HK-2 (cell line): ENCODE measurements at regions not wholly inside any gene's neighbourhood (a gene's known extent, or its start where the extent isn't known, plus 50 kb on each side); places are given as distances from the start of the nearest gene placed in this dataset.
"Not testable (repeated sequence)": the region's sequence is repeated elsewhere in the genome, so short reads cannot be mapped to it uniquely, and the experiment has no call there.

Experiments
- DNase-seq: peaks from one replicate; pipeline ENCODE4 v3.0.0-alpha.2; 2018; ENCODE audit not compliant: unreplicated experiment

DNA sequence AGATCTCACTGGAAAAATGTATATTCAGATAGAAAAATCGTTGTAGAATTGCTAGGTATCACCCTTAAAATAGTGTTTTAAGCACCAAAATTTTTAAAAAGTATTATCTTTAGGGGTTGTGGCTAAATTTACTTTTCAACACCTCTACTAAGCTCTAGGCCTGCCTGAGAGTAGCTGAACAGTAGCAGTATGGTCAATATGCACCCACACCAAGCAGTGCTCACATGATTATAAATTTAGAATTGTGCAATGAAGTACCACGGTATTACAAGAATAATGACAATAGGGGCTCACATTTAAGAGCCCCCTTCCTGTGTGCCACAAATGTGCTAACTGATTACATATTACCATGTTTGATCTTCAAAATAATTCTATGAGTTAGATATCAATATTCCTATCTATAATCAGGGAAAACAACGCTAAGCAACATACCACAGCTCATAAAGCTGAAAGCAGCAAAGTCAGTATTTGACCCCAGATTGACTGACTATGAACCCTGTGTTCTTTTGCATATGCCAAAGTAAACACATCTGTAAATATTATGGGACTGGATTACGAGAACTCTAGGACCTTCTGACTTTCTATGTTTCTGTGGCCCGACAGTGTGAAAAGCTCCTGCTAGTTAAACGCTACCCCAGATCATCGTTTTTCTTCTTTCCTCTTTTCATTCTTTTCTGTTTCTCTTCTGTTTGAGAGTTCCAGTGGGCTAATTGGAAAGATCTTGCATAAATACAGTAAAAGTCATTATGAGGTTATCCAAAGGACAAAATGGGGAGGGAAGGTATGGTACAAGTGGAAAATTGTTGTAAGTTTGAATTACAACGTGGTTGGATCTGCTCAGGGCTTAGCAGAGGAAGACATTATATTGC, 201.1 kb upstream of the C1orf87 start:
- DNase-seq: no peak

DNA sequence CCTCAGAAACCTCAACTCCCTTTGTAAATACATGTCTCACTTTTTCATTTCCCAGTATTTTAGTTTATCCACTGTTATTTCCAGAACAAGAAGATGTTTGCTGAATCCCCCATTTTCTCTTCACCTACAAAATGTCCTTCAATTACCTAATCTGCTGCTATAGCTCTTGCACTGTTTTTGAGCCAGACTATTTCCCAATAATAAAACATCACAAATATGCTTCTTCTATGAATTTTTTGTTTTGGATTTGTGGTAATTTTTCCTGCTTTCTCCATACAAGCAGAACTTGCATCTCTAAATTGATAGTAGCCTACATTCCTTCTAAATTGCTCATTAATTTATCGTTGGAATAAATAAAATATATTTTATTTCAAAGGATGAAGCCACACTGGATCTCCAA, 199.6 kb upstream of the C1orf87 start:
- no peak for DNase-seq

GRCh38 chr1:60271041-60271440, 197.5 kb upstream of the C1orf87 start:
- DNase-seq: no peak

DNA sequence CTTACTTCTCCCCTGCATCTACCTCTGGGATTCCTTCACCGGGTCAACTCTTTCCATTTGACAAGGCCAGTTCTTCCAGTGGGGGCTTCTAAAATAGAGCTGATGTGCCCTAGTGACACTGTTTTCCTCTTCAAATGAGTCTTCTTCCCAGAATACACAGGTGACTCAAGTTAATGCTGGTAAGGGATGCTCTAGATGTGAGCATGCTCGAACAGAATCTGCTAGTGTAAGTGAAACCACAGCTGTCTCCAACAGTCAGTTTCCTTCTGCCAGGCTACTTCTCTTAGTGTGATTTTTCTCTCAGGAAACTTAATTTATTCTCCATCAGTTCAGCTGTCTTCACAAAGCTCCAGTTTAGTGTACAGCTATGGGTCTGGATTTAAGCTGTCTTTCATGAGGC, 194.9 kb upstream of the C1orf87 start:
- DNase-seq: no peak

GRCh38 chr1:60265560-60266535, 192.3 kb upstream of the C1orf87 start:
- no peak for DNase-seq

- no peak for DNase-seq
These were observed 189.1 kb upstream of the C1orf87 start for GRCh38 chr1:60262701-60263100.

DNA sequence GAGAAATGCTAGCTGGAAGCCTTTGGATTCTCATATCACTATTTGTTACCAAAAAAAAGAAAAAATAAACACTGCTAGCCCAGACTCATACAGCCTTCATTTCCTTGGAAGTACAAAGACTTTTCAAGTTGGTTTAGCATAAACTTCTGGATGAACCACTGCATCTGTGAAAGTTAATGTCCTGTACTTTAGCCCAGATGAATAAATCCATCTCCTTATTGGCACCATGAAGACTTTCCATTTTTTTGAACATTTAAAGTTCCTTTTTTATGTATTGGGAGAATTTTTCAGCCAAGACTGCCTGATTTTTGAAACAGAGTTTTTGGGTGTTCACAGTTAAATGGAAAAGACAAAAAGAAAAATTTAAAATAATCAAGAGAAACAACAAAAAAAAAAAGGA, 184.0 kb upstream of the C1orf87 start:
- no peak for DNase-seq

DNA sequence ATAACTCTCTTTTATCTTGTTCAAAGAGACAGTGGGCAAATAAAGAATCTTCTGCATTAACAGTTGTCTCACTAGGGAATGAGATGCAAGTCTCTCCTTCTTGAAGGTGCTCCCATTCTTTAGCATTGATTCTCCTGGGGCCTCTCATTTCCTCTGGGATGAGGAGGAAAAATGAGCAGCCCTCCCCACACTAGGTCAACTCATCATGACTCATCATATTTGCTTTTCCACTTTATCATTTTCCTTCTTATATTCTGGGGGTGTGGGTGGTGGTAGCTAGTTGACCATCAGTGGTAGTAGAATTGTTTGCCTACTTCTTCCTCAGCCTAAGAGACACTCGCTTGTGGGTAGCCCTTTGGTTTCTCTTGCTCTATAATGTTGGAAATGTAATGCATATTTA, 182.0 kb upstream of the C1orf87 start:
- DNase-seq: no peak

- no peak for DNase-seq
These were observed 177.9 kb upstream of the C1orf87 start for GRCh38 chr1:60251426-60251825.

DNA sequence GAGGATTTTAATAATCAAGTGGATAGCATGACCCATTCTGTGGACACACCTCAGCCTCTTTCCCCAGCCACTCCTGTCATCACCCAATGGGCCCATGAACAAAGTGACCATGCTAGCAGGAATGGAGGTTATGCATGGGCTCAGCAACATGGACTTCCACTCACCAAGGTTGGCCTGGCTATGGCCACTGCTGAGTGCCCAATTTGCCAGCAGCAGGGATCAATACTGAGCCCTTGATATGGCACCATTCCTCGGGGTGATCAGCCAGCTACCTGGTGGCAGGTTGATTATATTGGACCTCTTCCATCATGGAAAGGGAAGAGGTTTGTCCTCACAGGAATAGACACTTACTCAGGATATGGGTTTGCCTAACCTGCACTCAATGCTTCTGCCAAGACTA, 173.9 kb upstream of the C1orf87 start:
- DNase-seq: not testable (repeated sequence)

- DNase-seq: no peak
These were observed 171.8 kb upstream of the C1orf87 start for GRCh38 chr1:60245324-60245723.

- DNase-seq: no peak
These were observed 171.3 kb upstream of the C1orf87 start for GRCh38 chr1:60244906-60245305.

- DNase-seq: no peak
These were observed 161.7 kb upstream of the C1orf87 start for GRCh38 chr1:60235275-60235674.

- no peak for DNase-seq
These were observed 161.2 kb upstream of the C1orf87 start for GRCh38 chr1:60234776-60235175.

- no peak for DNase-seq
These were observed 156.3 kb upstream of the C1orf87 start for GRCh38 chr1:60229821-60230220.

DNA sequence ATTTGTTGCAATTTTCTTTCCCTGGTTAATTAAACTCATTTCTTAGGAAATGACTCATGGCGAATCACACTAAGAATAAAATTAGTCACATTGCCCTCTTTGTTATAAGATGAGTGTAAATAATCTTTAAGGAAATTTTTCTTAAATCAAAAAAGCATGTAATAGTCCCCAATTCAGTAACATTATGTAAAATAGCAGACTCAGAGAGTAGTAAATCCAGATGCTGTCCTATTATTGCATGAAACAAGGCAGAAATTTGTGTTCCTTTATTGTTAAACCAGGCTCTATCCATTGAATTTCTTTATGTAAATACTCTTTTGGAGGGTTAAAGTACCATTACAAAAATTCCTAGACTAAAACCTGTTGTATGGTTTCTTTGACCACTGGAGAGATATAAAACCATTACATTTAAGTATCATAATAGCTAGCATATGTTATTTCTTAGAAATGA, 154.5 kb upstream of the C1orf87 start:
- no peak for DNase-seq

- DNase-seq: no peak
These were observed 154.0 kb upstream of the C1orf87 start for GRCh38 chr1:60227601-60228000.

GRCh38 chr1:60225486-60225885, 151.9 kb upstream of the C1orf87 start:
- no peak for DNase-seq

DNA sequence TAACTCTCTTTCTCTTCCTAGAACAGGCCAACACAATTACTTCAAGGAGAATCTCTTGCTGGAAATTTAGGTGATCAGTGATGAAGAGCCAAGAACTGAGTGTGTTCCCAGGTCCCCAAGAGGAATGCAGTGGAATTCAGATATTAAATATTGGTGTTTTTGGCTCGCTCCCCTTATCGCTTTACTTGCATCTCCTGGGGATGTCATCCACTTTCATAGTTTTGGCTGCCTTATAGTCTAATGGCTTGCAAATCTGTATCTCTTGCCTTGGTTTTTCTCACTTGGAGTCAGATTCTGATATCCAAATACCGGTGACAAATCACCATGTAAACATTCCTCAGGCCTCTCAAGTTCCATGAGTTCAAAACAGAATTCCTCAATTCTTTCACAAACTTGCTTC, 151.0 kb upstream of the C1orf87 start:
- no peak for DNase-seq

DNA sequence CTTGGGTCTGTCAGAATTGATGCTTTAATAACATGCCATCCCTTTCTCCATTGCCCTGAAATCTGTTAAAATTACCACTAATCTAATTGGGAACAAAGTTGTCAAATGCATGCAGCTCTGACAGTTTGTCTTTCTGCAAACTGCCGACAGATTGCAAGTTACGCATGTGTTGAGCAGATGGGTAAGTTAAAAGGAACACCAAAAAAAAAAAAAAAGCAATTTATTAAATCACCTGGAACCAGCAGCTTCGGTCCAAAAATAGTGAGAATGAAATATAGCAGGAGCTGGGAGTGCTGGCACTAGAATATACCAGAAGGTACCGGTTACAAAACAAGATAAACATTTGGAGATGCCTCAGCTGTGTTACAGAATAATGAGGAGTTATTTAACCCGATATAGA, 149.6 kb upstream of the C1orf87 start:
- no peak for DNase-seq

DNA sequence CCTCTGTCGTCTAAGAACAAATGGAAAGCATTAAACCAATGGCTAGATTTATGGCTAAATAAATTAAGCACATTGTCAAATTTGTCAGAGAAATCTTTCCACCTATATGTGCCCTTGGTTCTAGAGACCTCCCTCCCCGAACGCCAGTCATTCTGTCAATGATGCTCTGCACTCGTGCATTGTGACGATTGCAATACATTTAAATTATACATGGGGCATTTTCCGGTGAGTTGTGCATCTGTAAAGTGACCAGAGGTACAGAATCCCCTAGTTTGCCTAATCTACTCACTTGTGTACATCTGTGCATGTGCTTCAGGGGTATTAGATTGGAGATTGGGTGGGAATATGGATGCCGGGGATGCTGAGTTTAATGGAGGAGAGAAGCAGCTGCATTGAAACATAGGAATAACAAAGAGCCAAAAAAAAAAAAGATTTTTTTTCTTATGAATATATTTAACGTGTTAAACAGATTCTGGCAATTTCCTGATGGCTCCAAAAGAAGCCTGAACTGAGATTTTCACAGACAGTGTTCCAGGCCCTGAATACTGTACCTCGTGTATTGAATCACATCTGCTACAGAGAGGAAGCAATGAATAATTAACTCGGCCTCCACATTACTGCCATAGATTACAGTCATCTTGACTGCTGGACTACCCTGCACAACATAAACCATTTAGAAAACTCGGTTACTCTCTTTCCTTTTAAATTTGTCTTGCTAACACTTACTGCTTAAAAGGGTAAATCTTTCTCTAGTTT, 149.0 kb upstream of the C1orf87 start:
- no peak for DNase-seq

DNA sequence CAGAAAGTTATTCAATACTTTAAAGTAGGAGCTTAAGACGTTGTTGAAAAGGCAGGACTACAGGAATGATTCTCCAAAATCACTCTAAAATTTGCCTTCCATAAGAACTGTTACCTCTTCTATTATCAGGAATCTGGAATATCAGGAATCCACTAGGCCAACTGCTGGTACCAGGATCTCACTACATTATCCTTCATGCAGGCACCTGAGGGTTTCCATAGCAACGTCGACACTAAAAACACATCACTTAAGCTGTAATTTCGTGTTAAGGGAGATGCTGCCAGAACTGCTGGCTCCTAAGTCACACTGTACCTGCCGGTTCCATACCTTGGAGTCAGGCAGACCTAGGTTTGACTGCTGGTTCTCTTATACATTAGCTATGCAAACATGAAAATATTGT, 139.7 kb upstream of the C1orf87 start:
- no peak for DNase-seq
